ENCODE measurements at regions not wholly inside any gene's neighbourhood (a gene's known extent, or its start where the extent isn't known, plus 50 kb on each side); places are given as distances from the start of the nearest gene placed in this dataset.

GRCh38 chr2:138333121-138333520 is 168.4 kb upstream of the SPOPL start:
- Histone ChIP-seq H4K20me1 (replicated peaks; ENCODE audit: control insufficient read depth, extremely low read depth, insufficient read depth, low read length) (no peaks in the 10 kb centered on the region), H3K4me1 (ENCODE audit: control insufficient read depth, extremely low read depth, insufficient read depth, low read length) (no peaks in the 10 kb centered on the region), H3K27ac (ENCODE audit: insufficient read depth, low read depth, low read length) (no peak overlapping the region), H3K36me3 (ENCODE audit: control insufficient read depth in 2 of 2, extremely low read depth in 1 of 2, insufficient read depth in 2 of 2, low read length in 2 of 2) (no peaks in the 10 kb centered on the region), H3K9me3 (replicated peaks; ENCODE audit: control insufficient read depth, insufficient read depth, low read length) (no peaks in the 10 kb centered on the region), H3K9ac (replicated peaks; ENCODE audit: extremely low read depth, insufficient read depth, low read length) (no peak overlapping the region), H3K9me1 (replicated peaks; ENCODE audit: control insufficient read depth, extremely low read depth, insufficient read depth, low read length) (no peaks in the 10 kb centered on the region), H3K4me2 (ENCODE audit: insufficient read depth, low read length) (no peak overlapping the region), H2AFZ (ENCODE audit: low read depth, low read length) (no peak overlapping the region), H3K79me2 (ENCODE audit: control insufficient read depth, insufficient read depth, low read length) (no peaks in the 10 kb centered on the region), H3K27me3 (ENCODE audit: control insufficient read depth in 2 of 2, insufficient read depth in 2 of 2, low read length in 2 of 2) (no peaks in the 10 kb centered on the region), H3K4me3 (replicated peaks in 1 of 3; ENCODE audit: insufficient read depth in 1 of 3, low read depth in 1 of 3, low read length in 3 of 3) (no peak overlapping the region)
- FAIRE-seq: no peak
- intact Hi-C loops (cut with micrococcal nuclease) (no loop called here), dilution Hi-C loops (cut with MboI; ENCODE audit: extremely low pct_ligation_motif_present, low sequenced_read_pairs) (no loop called here)
- ChIA-PET CTCF (no interaction called here), POLR2A (no interaction called here)
- TF ChIP-seq EZH2 (IDR thresholded peaks at IDR 0.05; ENCODE audit: borderline replicate concordance, low read depth, low read length, severe bottlenecking) (no peak), FOS (IDR thresholded peaks at IDR 0.05; ENCODE audit: borderline replicate concordance, insufficient read depth, low read length) (no peak), POLR2A (IDR thresholded peaks at IDR 0.05; ENCODE audit: low read depth, low read length) (no peak), CTCF (IDR thresholded peaks at IDR 0.05; ENCODE audit: extremely low read depth in 1 of 2, insufficient read depth in 1 of 2, low read depth in 1 of 2, low read length in 2 of 2) (no peak), GATA2 (IDR thresholded peaks at IDR 0.05; ENCODE audit: insufficient read depth, insufficient read length, low read depth, low read length) (no peak), MYC (IDR thresholded peaks at IDR 0.05; ENCODE audit: low read depth, low read length) (no peak), POLR2AphosphoS5 (IDR thresholded peaks at IDR 0.05; ENCODE audit: insufficient read depth, low read depth, low read length) (no peak), JUN (IDR thresholded peaks at IDR 0.05; ENCODE audit: borderline replicate concordance, insufficient read depth, insufficient read length, low read depth) (no peak)
- TF ChIP-seq, protein P1, sequence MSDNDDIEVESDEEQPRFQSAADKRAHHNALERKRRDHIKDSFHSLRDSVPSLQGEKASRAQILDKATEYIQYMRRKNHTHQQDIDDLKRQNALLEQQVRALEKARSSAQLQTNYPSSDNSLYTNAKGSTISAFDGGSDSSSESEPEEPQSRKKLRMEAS (IDR thresholded peaks at IDR 0.05; ENCODE audit: insufficient read depth, insufficient read length): no peak
- no TSS peak for BruUV-seq (replicated peaks)
- no peak for DNase-seq (ENCODE audit: low read depth, low spot score)

Data from endothelial cell of umbilical vein (primary cell).